GM19452 (cell line): ENCODE measurements at regions not wholly inside any gene's neighbourhood (a gene's known extent, or its start where the extent isn't known, plus 50 kb on each side); places are given as distances from the start of the nearest gene placed in this dataset.
"Not testable (repeated sequence)": the region's sequence is repeated elsewhere in the genome, so short reads cannot be mapped to it uniquely, and the experiment has no call there.

Experiments used
- ATAC-seq: cut with Tn5 transposase; IDR thresholded peaks from one replicate; pipeline ENCODE4 v1.9.1; 2021; ENCODE audit not compliant: unreplicated experiment

- ATAC-seq, result no peak
These were observed 1146.4 kb downstream of the SLITRK5 start for GRCh38 chr13:88817560-88817959.

- ATAC-seq, result no peak
These were observed 1151.9 kb downstream of the SLITRK5 start for GRCh38 chr13:88823114-88823513.

GRCh38 chr13:88824218-88824617 is 1153.0 kb downstream of the SLITRK5 start:
- no peak for ATAC-seq

GRCh38 chr13:88840085-88840484 is 1168.9 kb downstream of the SLITRK5 start:
- ATAC-seq, result no peak

- ATAC-seq, result not testable (repeated sequence)
These were observed 1181.1 kb downstream of the SLITRK5 start for GRCh38 chr13:88852293-88852692.

GRCh38 chr13:88857256-88857655 is 1186.1 kb downstream of the SLITRK5 start:
- no peak for ATAC-seq

GRCh38 chr13:88862095-88862620 is 1191.0 kb downstream of the SLITRK5 start:
- ATAC-seq, result no peak

- no peak for ATAC-seq
These were observed 1191.9 kb downstream of the SLITRK5 start for GRCh38 chr13:88863116-88863515.

- no peak for ATAC-seq
These were observed 1195.0 kb downstream of the SLITRK5 start for GRCh38 chr13:88866195-88866594.

GRCh38 chr13:88883741-88884140 is 1212.6 kb downstream of the SLITRK5 start:
- ATAC-seq, result no peak

GRCh38 chr13:88887045-88887662 is 1216.0 kb downstream of the SLITRK5 start:
- no peak for ATAC-seq

GRCh38 chr13:88895261-88895941 is 1224.2 kb downstream of the SLITRK5 start:
- no peak for ATAC-seq

- ATAC-seq, result no peak
These were observed 1225.3 kb downstream of the SLITRK5 start for GRCh38 chr13:88896466-88896865.

GRCh38 chr13:88908961-88909441 is 1237.8 kb downstream of the SLITRK5 start:
- ATAC-seq, result no peak

- peak; percentile 96 for ATAC-seq
These were observed 1248.9 kb downstream of the SLITRK5 start for GRCh38 chr13:88919970-88920628.

- ATAC-seq, result no peak
These were observed 1254.8 kb downstream of the SLITRK5 start for GRCh38 chr13:88925954-88926353.

- no peak for ATAC-seq
These were observed 1255.8 kb downstream of the SLITRK5 start for GRCh38 chr13:88926890-88927502.

GRCh38 chr13:88932950-88933349 is 1261.8 kb downstream of the SLITRK5 start:
- ATAC-seq, result no peak

GRCh38 chr13:88937384-88937783 is 1266.2 kb downstream of the SLITRK5 start:
- ATAC-seq, result no peak

GRCh38 chr13:88945793-88946192 is 1274.6 kb downstream of the SLITRK5 start:
- no peak for ATAC-seq

- ATAC-seq, result no peak
These were observed 1277.3 kb downstream of the SLITRK5 start for GRCh38 chr13:88948501-88948900.
